HG03432 (cell line): ENCODE measurements at regions not wholly inside any gene's neighbourhood (a gene's known extent, or its start where the extent isn't known, plus 50 kb on each side); places are given as distances from the start of the nearest gene placed in this dataset.

Experiments
- ATAC-seq: cut with Tn5 transposase; IDR thresholded peaks from one replicate; pipeline ENCODE4 v1.9.1; 2021; ENCODE audit warnings: mild to moderate bottlenecking, moderate library complexity; ENCODE audit not compliant: unreplicated experiment

DNA sequence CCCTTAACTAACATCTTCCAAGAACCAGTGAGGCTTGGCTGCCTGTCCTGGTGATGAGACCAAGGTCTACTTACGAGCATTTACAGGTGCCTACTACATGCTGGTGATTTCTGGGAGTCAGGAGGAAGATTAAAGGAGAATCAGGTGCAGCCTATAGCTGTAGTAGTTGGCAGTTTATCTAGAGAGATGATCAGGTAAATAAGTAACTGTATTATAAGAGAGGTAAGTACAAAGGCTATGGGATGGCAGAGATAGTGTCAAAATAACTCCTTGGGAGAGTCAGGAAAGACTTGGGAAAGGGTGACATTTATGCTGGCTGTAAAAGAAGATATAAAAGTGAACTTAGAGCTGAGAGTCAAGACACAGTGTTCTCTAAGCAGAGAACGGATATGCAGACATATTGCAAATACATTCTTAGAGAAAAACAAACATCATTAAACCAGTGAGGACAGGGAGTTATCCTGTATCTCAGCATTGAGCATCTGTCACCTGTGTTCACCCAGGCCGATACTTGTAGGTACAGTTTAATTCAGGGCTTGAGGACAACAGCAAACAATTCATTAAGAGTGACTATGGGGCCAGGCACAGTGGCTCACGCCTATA lies 49.7 kb upstream of the ACP3 start:
- no peak for ATAC-seq
